ENCODE measurements at regions not wholly inside any gene's neighbourhood (a gene's known extent, or its start where the extent isn't known, plus 50 kb on each side); places are given as distances from the start of the nearest gene placed in this dataset.
A peak's percentile ranks its signal among the peaks of the same experiment; 100 is the strongest.

DNA sequence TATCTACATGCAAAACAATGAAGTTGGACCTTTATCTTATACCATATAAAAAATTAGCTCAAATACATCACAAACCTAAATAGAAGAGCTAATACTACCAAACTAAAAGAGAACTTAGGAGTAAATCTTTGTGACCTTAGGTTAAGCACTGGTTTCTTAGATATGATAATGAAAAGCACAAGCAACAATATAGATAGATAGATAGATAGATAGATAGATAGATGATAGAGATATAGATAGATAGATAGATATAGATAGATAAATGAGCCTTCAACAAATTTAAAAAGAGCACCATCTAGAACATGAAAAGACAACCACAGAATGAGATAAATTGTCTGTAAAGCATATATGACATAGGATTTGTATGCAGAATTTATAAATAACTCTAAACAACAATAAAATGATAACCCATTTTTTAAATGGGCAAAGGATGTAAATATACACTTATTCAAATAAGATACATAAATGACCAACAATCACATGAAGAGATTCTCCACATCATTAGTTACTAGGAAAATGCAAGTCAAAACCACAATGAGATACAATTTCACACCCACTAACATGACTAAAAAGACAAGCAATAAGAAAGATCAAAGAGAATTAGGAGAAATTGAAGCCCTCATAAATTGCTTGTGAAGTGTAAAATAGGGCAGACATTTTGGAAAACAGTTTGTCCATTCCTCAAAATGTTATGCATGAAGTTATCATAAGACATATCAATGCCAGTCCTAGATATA lies 293.7 kb downstream of the BTG1 start:
- no peak for DNase-seq (ENCODE audit: low read depth)

DNA sequence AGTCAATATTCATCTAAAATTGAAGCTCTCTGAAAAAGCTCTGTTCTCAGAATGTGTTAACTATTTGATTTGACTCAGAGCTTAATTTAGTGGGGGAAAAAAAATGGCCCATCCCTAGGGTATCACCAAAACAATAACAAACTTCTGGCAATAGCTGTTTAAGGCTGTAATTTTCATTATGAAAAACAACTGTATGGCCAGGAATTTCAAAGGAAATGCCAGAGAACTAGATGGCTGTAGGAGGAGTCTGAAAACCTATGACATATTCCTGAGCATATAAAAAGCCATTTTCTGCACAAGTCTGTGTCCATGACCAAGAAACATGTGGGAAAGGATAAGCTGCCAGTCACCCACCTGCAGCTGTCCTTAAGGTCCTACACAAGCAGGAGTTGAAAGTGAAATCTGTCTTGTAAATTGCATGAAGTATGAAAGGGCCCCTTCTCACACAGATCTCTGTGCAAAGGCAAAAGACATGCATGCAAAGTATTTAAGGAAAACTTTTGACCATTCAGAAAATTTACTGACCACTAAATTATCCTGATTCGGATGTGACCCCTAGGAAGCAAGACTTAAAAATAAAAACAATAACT lies 299.1 kb downstream of the BTG1 start:
- DNase-seq (ENCODE audit: low read depth) = no peak

DNA sequence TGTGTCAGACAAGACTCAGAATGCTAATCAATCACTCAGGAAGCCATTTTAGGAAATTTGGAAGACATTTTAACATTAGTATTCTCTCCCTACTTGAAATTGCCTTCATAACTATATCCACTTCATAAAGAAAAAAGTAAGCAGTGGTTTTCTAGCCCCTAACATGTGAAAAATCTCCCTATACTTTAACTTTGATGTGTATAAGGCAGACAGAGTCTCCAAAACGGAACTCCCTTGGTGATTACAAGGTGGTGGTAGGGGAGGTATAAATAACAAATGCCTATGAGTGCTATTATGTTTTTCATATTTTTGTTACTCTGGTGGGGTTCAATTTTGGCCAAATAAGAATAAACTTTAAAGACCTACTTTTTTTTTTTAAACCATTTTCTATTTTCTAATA lies 300.3 kb downstream of the BTG1 start:
- DNase-seq (ENCODE audit: low read depth) = no peak

DNA sequence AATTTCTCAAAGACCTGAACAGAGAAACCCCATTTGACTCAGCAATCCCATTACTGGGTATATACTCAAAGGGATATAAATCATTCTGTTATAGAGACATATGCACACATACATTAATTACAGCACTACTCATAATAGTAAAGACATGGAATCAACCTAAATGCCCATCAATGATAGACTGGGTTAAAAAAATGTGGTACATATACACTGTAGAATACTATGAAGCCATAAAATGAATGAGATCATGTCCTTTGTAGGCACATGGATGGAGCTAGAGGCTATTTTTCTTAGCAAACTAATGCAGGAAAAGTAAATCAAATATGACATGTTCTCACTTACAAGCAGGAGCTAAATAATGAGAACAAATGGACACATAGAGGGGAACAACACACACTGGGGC lies 303.8 kb downstream of the BTG1 start:
- no peak for DNase-seq (ENCODE audit: low read depth)

DNA sequence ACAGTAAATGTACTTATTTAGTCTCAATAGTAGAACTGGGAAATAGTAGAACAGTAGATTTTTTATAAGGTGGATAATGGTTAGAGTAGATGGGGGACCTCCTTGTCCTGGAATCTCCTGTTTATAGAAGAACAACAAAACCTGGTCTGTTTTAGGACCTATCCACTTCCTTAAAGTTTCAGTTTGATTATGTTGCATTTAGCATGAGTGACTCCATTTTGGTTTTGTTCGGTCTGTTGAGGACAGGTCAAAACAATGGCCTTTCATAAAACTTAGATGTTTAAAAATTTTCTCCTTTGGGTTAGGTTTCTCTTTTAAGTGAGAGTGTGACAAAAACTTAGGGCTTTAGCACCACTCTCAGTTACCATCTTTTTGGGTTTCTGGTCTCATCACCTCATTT lies 308.9 kb downstream of the BTG1 start:
- no peak for DNase-seq (ENCODE audit: low read depth)

DNA sequence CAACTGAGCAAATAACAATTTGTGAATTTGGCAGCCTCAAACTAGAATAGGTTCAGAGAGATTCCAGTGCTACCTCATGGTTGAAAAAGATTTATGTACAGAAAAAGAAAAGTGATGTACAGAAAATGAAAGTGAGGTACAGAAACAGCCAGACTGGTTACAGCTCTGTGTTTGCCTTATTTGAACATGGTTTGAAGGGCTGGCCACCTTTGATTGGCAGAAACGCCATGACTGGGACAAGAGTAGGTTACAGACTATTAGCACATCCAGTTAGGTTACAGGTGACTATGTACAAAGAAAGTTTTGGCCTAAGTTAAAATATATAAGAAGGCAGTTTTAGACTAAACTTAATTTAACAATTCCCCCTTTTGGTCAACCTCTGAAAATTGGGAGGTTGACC lies 309.4 kb downstream of the BTG1 start:
- no peak for DNase-seq (ENCODE audit: low read depth)

DNA sequence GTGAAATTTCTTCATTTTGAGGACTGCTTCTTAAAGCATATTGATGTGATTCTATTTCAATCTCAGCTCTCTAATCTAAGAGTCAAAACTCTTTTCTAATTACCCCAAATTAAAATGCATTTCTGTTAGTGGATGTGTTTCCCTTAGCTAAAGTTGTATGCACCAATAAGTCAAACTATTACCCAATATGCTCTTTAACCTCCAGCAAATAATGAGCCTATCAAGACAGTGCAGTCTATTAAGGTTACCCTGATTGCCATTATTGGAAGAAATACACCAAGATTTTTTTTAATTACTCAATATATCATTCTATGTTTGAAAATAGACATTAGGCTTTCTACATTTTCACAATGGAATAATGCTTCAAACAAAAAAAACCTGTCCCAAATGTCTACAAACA lies 310.0 kb downstream of the BTG1 start:
- DNase-seq (ENCODE audit: low read depth) = no peak

DNA sequence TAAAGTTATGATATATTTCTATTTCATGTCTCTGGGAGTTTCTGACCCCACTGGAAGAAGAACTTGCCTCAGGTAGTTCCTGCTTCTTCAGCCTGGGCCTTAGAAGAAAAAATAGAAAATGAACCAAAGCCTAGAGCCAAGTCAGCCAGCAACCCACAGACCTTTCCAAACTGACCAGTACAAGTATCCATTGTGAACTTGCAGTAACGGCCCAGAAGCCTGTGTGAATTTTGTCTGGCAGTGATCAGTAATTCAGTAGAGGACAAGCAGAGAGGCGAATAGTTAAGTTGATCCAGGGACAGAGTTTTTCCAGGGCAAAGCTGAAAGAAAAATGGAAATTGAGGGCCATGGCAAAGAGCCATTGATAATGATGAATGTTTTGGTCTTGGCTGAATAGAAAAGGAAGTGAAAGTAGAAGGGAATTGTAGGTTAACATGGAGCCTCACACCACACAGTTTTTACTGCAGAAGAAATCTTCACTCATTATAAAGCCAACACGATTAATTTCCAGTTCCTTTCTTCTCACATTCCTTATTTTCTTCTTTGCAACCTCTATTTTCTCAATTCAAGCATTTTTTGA lies 311.8 kb downstream of the BTG1 start:
- DNase-seq (ENCODE audit: low read depth) = no peak

DNA sequence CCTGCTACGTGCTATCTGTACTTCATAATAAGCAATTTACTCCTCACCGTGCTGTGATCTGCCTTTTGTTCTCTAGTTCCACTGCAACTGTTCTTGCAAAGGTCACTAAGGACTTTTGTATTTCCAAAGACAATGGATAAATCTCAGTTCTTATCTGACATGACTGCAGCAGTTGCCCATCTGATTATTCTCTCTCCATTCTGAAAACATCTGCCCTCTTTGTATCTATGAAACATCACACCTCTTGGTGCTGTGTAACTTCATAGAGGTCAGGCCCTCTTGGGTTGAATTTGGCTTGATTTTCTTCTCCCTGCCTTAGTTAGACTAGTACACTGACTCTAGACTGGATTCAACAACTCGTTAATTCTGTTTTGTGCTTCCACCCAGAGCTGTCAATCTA lies 319.6 kb downstream of the BTG1 start:
- DNase-seq (ENCODE audit: low read depth) = no peak

DNA sequence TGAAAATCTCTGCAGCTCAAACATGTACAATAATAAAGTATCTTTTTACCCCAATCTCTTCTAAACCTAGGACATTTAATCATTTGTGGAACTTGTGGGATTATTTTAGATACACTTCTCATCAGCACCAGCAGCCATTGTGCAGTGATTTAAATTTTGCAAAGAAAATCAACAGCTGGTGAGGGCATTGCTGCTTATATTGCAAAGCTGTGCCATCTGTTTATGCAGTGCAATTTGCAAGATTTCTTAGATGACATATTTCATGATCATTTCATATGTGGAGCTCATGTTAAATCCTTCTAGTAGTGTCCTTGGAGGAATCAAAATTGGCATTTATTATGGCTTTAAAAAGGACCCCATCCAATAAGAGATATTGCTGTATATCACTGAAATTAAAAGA lies 320.7 kb downstream of the BTG1 start:
- no peak for DNase-seq (ENCODE audit: low read depth)

DNA sequence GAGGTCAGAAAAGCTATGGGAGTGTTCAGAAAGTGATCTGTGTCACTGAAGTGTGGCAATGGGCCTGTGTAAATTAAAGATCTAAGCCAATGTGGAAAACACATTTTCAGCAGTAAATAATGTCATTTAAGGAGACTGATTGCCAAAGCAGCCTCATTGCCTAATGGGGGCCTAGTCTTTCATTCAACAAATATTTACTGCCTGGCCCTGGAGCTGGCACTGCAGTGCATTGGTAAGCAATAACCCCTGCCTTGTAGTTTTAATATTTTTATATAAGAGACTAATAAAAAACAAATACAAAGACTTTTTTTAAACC lies 326.6 kb downstream of the BTG1 start:
- no peak for DNase-seq (ENCODE audit: low read depth)

DNA sequence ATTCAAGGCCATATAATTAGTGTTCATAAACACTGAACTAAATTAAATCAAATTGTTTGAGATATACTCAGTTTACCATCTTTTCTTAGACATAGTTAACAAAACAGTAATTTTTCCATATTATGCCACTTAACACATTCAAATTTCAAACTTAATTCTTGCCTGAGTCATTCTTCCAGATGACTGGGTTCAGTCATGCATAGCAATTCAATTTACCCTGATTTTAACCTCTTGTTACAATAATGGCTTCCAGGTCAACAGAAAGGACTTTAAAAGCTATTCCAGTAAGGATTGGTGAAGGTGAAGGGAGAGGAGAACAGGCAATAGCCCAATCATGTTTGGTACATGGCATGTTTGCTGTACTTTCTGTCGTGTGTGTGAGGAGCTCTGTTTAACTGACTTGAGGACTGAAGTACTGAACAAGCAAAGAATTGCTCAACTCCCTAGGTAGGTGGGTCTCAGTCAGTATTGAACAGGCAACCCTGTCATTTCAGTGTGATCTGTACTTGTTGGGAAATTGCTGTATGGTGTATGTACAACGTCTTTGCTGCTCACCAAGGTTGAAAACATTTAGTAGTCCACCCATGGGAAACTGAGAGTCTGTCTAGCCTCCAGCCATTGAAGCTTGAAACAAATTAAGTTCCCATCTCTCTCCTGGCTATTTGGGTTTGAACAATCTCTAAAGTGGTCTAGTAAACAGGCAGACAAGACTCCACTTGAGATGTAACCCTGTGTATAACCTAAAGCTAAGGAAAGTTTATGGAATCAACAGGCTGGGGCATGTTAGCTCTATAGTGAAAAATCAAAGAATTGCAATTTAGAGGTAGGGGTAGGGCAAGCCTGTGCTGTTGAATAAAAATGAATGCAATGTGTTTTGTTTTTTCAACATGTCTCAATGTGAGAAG lies 327.2 kb downstream of the BTG1 start:
- DNase-seq (ENCODE audit: low read depth) = no peak

DNA sequence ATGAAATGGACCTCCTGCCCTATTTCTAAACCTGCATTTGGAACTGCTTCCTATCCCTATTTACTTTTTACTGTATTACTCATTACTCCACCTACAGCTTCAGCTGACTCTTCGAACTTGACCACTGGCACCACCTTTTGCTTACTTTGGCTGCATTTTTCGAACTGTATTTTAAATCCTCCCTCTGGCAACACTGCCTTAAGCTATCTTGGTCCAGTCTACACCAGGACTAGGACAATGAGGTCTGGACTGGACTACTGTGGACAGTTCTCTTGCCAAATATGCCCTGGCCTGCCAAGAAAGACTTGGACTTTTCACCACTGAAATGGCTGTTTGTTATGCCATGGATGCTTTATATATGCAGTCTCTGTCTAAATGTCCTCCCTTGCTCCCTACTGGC lies 328.1 kb downstream of the BTG1 start:
- DNase-seq (ENCODE audit: low read depth) = no peak

DNA sequence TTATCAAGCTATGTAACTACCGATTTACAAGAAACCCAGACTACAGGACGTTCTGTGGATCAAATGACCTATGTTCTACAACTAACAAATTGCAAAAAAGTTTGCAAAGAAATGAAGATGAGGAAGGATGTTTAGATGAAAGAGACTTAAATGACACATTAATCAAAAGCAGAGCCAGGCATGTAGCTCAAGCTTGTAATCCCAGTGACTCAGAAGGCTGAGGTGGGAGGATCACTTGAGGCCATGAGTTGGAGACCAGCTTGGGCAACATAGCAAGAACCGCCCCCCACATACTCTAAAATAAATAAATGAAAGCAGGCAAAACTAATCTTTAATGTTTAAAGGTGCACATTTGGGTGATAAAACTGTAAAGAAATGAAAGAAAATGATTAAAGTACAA lies 331.9 kb downstream of the BTG1 start:
- DNase-seq (ENCODE audit: low read depth) = no peak

DNA sequence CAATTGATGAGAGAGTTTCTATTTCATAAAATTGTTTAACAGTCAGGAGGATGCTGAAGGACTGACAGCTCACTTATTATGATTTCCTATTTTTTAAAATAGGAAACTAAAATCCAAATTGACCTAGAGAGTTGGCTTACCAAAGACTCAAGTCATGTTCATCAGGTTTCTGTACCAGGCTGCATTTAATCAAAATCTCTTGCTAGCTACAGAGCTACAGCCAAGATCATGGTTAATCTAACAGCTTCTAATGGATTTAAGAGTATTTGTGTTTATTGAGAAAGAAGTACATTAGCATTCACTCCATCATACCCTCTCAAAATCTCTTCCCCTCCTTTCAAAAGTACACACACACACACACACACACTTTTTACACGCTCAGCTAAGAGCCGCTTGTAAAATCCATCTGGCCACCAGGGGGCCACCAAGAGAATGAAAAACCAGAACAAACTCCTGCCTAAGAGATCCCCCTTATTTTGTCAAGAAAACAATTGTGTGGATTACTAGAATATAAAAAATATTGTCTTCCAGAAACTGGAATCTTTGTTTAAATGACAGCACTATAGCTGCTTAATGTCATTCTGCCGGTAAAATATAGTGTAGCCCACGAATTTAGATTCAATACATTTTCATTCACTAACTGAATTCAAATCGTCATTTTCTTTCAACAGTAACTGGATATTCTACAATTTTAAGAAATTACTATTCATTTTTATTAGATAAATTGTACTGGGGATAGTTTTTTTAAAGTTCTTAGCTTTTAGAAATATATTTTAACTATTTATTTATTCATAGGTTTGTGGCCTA lies 334.0 kb downstream of the BTG1 start:
- peak; percentile 49 for DNase-seq (ENCODE audit: low read depth)

DNA sequence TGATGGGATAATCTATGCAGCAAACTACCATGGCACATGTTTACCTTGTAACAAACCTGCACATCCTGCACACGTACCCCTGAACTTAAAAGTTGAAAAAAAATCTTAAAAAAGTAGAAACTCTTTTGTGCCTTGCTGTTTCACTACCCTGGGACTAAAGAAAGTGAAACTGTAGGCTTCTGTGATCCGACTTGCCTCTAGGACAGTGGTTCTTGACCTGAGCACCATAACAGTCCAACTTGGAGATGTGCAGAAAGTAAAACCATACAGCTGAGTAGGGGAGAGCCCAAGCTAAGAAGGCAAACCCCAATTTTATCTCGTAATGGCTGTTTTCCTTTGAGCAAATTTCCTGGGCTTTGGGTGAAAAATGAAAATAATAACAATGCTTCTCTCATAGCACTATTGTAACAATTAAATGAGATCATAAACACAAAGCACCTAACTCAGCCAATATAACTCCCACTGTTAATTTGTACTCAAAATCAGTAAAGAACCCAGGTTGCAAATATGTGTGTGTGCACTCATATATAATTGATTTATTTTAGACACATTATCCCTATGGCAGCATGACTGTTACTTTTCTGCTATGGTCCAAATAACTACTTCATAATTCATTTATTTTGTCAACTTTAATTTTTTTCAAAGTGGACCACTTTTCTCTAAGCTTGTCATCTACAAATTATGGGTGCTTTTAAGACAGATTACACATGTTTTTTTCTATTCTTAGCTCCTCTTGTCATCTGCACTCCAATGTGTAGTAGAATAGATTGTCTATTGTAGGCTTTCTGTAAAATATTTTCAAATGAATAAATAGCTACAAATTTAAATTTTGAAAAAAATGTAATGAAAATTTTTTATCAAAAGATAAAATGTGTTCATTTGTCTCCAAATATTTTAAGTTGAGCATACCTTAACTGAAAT lies 334.9 kb downstream of the BTG1 start:
- DNase-seq (ENCODE audit: low read depth) = no peak

DNA sequence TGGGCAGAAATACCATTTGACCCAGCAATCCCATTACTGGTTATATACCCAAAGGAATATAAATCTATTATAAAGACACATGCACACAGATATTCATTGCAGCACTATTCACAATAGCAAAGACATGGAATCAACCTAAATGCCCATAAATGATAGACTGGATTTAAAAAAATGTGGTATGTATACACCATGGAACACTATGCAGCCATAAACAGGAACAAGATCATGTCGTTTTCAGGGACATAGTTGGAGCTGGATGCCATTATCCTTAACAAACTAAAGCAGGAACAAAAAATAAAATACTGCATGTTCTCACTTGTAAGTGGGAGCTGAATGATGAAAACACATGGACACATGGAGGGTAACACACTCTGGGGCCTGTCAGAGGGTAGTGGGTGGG lies 335.6 kb downstream of the BTG1 start:
- DNase-seq (ENCODE audit: low read depth) = no peak

DNA sequence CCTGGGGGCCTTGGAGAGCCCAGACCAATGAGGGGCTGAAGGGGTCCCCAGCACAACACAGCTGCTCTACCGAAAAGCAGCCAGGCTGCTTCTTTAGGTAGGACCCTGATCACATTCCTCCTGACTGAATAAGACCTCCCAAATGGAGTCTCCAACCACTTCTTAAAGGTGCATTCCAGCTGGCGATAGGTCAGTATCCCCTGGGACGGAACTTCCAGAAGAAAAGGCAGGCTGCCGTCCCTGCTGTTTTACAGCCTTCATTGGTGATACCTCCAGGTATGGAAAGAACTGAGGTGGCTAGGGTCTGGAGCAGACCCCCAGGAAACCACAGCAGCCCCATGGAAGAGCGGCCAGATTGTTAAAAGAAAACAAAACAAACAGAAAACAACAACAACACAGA lies 340.6 kb downstream of the BTG1 start:
- no peak for DNase-seq (ENCODE audit: low read depth)

DNA sequence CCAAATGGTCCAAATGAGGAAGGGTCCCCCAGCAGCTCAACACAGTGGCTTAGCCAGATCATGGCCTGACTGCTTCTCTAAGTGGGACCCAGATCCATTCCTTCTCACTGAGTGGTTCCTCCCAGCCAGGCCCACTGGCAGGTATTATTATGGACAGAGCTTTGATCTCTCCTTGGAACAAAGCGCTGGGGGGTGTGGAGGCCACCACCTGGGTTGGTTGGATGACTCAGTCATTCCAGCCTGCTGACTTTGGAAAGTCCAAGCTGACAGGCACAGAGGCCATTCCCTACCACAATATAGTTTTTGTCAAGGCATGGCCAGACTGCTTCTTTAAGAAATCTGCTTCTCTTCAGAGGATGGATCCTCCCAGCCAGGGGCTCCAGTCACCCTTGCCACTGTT lies 341.1 kb downstream of the BTG1 start:
- no peak for DNase-seq (ENCODE audit: low read depth)

DNA sequence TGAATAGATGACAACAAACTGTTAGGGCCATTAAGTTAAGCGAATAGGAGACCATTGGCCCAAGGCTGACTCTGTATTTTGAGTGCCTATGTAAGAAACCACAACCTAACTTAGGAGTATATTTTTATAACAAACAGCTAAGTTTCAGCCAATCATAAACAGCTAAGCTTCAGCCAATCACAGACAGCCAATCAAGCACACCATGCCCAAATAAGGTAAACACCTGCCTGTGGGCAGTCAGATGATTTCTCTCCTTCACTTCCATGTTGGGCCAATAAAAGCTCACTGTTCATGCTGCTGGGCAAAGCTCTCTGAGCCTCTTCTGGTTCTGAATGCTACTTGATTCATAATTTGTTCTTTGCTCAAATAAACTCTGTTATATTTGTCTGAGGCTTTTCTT lies 344.6 kb downstream of the BTG1 start:
- no peak for DNase-seq (ENCODE audit: low read depth)

DNA sequence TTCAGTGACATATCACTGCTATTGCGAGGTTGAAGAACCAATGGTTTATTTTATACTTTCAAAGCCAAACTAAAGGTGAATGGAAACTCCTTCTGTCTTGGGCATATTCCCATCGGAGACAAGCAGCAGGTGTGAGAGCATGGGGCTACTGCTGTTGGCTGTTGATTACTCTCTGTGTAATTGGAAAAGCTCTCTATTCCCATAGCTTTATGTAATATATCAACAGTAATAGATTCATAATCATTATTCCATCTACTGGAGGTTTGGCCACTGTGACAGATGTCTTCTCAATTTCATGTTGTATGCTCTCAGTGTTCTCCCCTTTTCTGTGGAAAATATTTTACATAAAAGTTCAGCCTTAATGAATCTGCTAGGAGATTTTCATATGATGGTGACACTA lies 352.0 kb downstream of the BTG1 start:
- no peak for DNase-seq (ENCODE audit: low read depth)

All from activated T-helper 1 cell treated with Interleukin-2 at 50 U/mL for 16 hours (primary cell).